Sigmoid colon (tissue), 6 donors: ENCODE measurements at regions not wholly inside any gene's neighbourhood (a gene's known extent, or its start where the extent isn't known, plus 50 kb on each side); places are given as distances from the start of the nearest gene placed in this dataset.

Experiments
- DNase-seq: peaks from one replicate; pipeline ENCODE4 v3.0.0-alpha.2; 2019
- H3K27ac ChIP-seq, 4 donors: fragments of 200-600 bp; sonication (generic); one replicate each; pipeline ENCODE4 v1.5.1; 2016 to 2019; ENCODE audit warnings: mild to moderate bottlenecking in 1 of 4
- H3K27me3 ChIP-seq, 3 donors: fragments of 200-600 bp; sonication (generic); one replicate each; pipeline ENCODE4 v1.5.1; 2019; ENCODE audit warnings: mild to moderate bottlenecking in 1 of 3
- H3K36me3 ChIP-seq, 4 donors: fragments of 200-600 bp; sonication (generic); one replicate each; pipeline ENCODE4 v1.5.1; 2016 to 2019
- H3K4me1 ChIP-seq, 4 donors: fragments of 200-600 bp; sonication (generic); one replicate each; pipeline ENCODE4 v1.5.1; 2017 to 2019
- H3K4me3 ChIP-seq, 4 donors: fragments of 200-600 bp; sonication (generic); one replicate each; pipeline ENCODE4 v1.5.1; 2017 to 2019; ENCODE audit warnings: mild to moderate bottlenecking in 2 of 4, moderate library complexity in 1 of 4
- H3K9me3 ChIP-seq, 4 donors: fragments of 200-600 bp in 3 of 4; sonication (generic) in 3 of 4; one replicate each; pipeline versions ENCODE4 v1.5.1 to v1.6.1; 2013 to 2019
- EP300 ChIP-seq, 4 donors: sonication (generic); formaldehyde crosslinking; IDR thresholded peaks; one replicate each; pipeline ENCODE4 v1.6.1; 2017; ENCODE audit warnings: antibody characterized with exemption in 4 of 4
- POLR2A ChIP-seq, 2 donors: fragments of 450-650 bp; IDR thresholded peaks; one replicate each; pipeline ENCODE4 v1.6.1; 2016; ENCODE audit warnings: antibody characterized with exemption in 2 of 2, mild to moderate bottlenecking in 2 of 2, moderate library complexity in 2 of 2
- POLR2AphosphoS5 ChIP-seq, 4 donors: sonication (generic); formaldehyde crosslinking; IDR thresholded peaks; one replicate each; pipeline ENCODE4 v1.6.1; 2017; ENCODE audit warnings: antibody characterized with exemption in 4 of 4
- WGBS, 2 donors: extraction: QIAGEN DNeasy Blood & Tissue Kit; methylation state at CpG; one replicate each; pipeline ENCODE4 v1.1.7; 2013; 5-methylcytosine and 5-hydroxymethylcytosine counted together
- intact Hi-C: fragments of 100-400 bp; cut with DNase I; formaldehyde crosslinking; loops from one replicate; pipeline ENCODE4 v1.15.1; 2023
- TF ChIP-seq, protein P1 (sequence below), 4 experiments: fragments of 450-650 bp in 3 of 4; fragments of 200-600 bp in 1 of 4; IDR thresholded peaks; one replicate each; pipeline ENCODE4 v1.5.1; 2016 to 2019; ENCODE audit warnings: antibody characterized with exemption in 4 of 4, mild to moderate bottlenecking in 3 of 4, moderate library complexity in 2 of 4
- donor health status: healthy with polysubstance abuse.
- donor health status: healthy.

GRCh38 chr1:87190402-87190801 lies 138.3 kb upstream of the LMO4 start:
- no peak for TF ChIP-seq POLR2A (IDR thresholded peaks at IDR 0.05)
- no peak for TF ChIP-seq POLR2AphosphoS5 (IDR thresholded peaks at IDR 0.05)
- TF ChIP-seq, protein P1, sequence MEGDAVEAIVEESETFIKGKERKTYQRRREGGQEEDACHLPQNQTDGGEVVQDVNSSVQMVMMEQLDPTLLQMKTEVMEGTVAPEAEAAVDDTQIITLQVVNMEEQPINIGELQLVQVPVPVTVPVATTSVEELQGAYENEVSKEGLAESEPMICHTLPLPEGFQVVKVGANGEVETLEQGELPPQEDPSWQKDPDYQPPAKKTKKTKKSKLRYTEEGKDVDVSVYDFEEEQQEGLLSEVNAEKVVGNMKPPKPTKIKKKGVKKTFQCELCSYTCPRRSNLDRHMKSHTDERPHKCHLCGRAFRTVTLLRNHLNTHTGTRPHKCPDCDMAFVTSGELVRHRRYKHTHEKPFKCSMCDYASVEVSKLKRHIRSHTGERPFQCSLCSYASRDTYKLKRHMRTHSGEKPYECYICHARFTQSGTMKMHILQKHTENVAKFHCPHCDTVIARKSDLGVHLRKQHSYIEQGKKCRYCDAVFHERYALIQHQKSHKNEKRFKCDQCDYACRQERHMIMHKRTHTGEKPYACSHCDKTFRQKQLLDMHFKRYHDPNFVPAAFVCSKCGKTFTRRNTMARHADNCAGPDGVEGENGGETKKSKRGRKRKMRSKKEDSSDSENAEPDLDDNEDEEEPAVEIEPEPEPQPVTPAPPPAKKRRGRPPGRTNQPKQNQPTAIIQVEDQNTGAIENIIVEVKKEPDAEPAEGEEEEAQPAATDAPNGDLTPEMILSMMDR (IDR thresholded peaks at IDR 0.05): no peak
- TF ChIP-seq EP300 (IDR thresholded peaks at IDR 0.05): no peak
- Histone ChIP-seq H3K27ac (no peak overlapping the region), H3K4me3 (no peak overlapping the region), H3K9me3 (peaks cover 0 to 5% (median 0%) of the 10 kb centered on the region in 4 donors), H3K27me3 (no peaks in the 10 kb centered on the region), H3K4me1 (no peaks in the 10 kb centered on the region), H3K36me3 (no peaks in the 10 kb centered on the region)
- intact Hi-C loops: no loop called here
- WGBS, 2 donors: 63 to 79% methylated on average over 2 of the region's 2 CpGs
- no peak for DNase-seq

DNA sequence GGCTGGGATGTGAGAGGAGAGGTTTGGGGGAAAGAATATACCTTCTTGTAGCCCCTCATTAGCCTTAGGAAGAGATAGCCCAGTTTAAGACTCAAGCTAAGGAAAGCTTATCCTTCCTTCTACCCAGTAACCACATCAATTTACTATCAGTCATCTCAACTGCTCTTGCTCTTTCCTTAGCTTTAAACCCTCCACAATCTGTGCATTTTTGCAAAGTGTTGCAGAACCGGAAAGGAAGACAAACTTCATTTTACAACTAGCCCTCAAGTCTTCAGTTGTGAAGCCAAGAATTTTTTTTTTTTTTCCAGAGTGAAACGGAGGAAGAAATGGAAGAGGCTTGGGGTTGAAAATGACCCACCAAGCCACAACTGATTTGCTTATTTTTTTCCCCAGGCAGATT lies 137.0 kb upstream of the LMO4 start:
- intact Hi-C loops: no loop called here
- Histone ChIP-seq H3K4me1 (no peaks in the 10 kb centered on the region), H3K9me3 (peaks cover 0 to 5% (median 0%) of the 10 kb centered on the region in 4 donors), H3K4me3 (no peak overlapping the region), H3K36me3 (no peaks in the 10 kb centered on the region), H3K27ac (no peak overlapping the region), H3K27me3 (no peaks in the 10 kb centered on the region)
- no peak for TF ChIP-seq EP300 (IDR thresholded peaks at IDR 0.05)
- DNase-seq: no peak
- WGBS, 2 donors: 22 to 71% methylated on average over 2 of the region's 2 CpGs

DNA sequence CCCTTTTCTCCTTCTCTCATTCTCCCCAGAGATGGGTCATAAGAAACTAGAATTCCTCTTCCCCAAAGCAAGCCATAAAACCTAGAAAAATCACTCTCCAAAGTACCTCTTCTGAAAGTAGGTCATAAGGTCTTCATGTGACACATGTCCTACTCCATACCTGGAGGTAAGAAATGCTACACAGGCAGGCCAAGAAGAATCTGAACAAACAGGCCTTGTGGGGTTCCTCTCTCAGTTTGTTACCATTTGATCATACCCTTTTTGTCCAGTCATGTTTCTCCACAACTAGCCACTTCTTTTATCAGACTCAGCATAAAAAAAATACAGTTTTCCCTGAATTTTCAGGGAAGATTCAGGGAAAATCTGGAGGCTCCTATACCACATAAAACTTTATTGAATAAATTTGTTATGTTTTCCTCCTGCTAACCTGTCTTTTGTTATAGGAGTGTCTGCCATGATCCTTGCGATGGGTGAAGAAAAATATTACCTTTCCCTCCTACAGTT lies 134.4 kb upstream of the LMO4 start:
- H3K36me3 ChIP-seq: no peaks in the 10 kb centered on the region
- H3K9me3 ChIP-seq: peaks cover 0 to 5% (median 0%) of the 10 kb centered on the region in 4 donors
- no peak overlapping the region for H3K4me3 ChIP-seq
- no peaks in the 10 kb centered on the region for H3K4me1 ChIP-seq
- TF ChIP-seq POLR2A (IDR thresholded peaks at IDR 0.05): no peak
- TF ChIP-seq EP300 (IDR thresholded peaks at IDR 0.05): no peak
- TF ChIP-seq POLR2AphosphoS5 (IDR thresholded peaks at IDR 0.05): no peak
- TF ChIP-seq, protein P1 (IDR thresholded peaks at IDR 0.05): no peak
- no peak for DNase-seq
- intact Hi-C loops: no loop called here
- 95 to 100% methylated on average over 1 of the region's 1 CpG for WGBS, 2 donors
- H3K27me3 ChIP-seq: no peaks in the 10 kb centered on the region
- H3K27ac ChIP-seq: no peak overlapping the region

- Histone ChIP-seq H3K27ac (no peak overlapping the region), H3K9me3 (peaks cover 0 to 5% (median 0%) of the 10 kb centered on the region in 4 donors), H3K27me3 (no peaks in the 10 kb centered on the region), H3K4me1 (no peaks in the 10 kb centered on the region), H3K4me3 (no peak overlapping the region), H3K36me3 (no peaks in the 10 kb centered on the region)
- DNase-seq: no peak
- intact Hi-C loops: no loop called here
- no peak for TF ChIP-seq EP300 (IDR thresholded peaks at IDR 0.05)
- no peak for TF ChIP-seq POLR2A (IDR thresholded peaks at IDR 0.05)
- TF ChIP-seq, protein P1 (IDR thresholded peaks at IDR 0.05): no peak
- TF ChIP-seq POLR2AphosphoS5 (IDR thresholded peaks at IDR 0.05): no peak
These were observed 133.8 kb upstream of the LMO4 start for GRCh38 chr1:87194856-87195255.

DNA sequence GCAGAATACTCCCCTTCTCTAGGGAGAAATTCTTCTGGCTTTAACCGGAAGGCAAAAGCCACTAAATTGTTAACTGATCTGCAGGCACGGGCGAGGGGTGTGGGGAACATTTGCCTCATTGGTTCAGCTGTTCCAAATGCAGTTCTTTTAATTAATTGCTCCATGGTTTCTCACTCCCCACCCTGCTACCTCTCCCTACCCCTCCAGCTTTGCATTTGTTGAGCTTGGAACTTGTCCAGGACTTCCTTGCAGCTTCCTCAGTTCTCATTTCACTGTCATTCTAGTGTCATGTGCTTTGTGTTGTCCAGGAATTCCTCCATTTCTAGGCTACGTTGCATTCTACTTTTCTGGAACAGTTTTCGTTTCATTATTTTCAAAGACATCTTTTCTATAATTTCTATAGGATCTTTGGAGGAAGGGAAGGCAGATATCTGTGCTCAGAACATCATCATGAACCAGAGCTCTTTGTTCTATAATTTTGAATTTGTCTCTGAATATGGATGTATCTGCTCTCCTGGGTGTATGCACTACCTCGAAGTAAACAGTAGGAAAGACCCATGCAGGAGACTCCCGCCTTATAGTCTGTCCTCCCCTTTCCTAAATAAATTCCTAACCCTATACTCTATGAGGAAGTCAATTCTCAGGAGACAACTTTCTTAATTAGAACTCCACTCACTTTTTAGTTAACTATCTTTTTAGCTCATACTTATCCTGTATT lies 132.4 kb upstream of the LMO4 start:
- Histone ChIP-seq H3K36me3 (no peaks in the 10 kb centered on the region), H3K27ac (no peak overlapping the region), H3K4me3 (no peak overlapping the region), H3K4me1 (no peaks in the 10 kb centered on the region), H3K27me3 (no peaks in the 10 kb centered on the region), H3K9me3 (peaks cover 0 to 5% (median 0%) of the 10 kb centered on the region in 4 donors)
- intact Hi-C loops: no loop called here
- no peak for DNase-seq
- WGBS, 2 donors: 84 to 89% methylated on average over 7 of the region's 7 CpGs
- TF ChIP-seq POLR2AphosphoS5 (IDR thresholded peaks at IDR 0.05) (no peak), EP300 (IDR thresholded peaks at IDR 0.05) (no peak), POLR2A (IDR thresholded peaks at IDR 0.05) (no peak)
- TF ChIP-seq, protein P1 (IDR thresholded peaks at IDR 0.05): no peak
